ENCODE measurements at regions not wholly inside any gene's neighbourhood (a gene's known extent, or its start where the extent isn't known, plus 50 kb on each side); places are given as distances from the start of the nearest gene placed in this dataset.

GRCh38 chr3:54047568-54047967 lies 74.8 kb upstream of the CACNA2D3 start:
- Histone ChIP-seq H3K9me3 (ENCODE audit: control insufficient read depth in 1 of 2, insufficient read depth in 1 of 2, low read depth in 1 of 2, low read length in 2 of 2) (no peaks in the 10 kb centered on the region), H3K4me2 (ENCODE audit: low read length) (no peak overlapping the region), H3K27ac (ENCODE audit: low read depth, low read length) (no peak overlapping the region), H3K9ac (ENCODE audit: low read length) (no peak overlapping the region), H3K79me2 (ENCODE audit: insufficient read depth, low read length) (no peaks in the 10 kb centered on the region), H3K9me2 (ENCODE audit: insufficient read depth) (no peaks in the 10 kb centered on the region), H2AFZ (ENCODE audit: low read depth, low read length, poor library complexity, severe bottlenecking) (no peak overlapping the region), H4K20me1 (ENCODE audit: insufficient read depth) (no peaks in the 10 kb centered on the region), H3K4me1 (ENCODE audit: control insufficient read depth in 1 of 2, insufficient read depth in 2 of 2, low read length in 2 of 2) (peaks cover 1 to 6% of the 10 kb centered on the region in 2 experiments; a peak in 1 of 4 replicates), H3K36me3 (ENCODE audit: control insufficient read depth in 1 of 2, insufficient read depth in 2 of 2, low read length in 2 of 2) (no peaks in the 10 kb centered on the region), H3K27me3 (ENCODE audit: insufficient read depth, low read length) (0 out of 2 replicates have a peak, but pooled peaks cover 10% of the 10 kb centered on the region), H3K4me3 (replicated peaks in 1 of 2; ENCODE audit: low read depth in 1 of 2, low read length in 2 of 2) (no peak overlapping the region)
- CTCF ChIA-PET = no interaction called here
- ATAC-seq (no peak), DNase-seq (ENCODE audit: low read depth, low spot score) (no peak)
- intact Hi-C loops (cut with micrococcal nuclease) = no loop called here
- RAD21 ChIA-PET (ENCODE audit: low non-redundant PET in 1 of 2, low total read pairs in 2 of 2, uncharacterized antibody in 2 of 2, unreplicated experiment in 2 of 2) = no interaction called here
- no peak for TF ChIP-seq SIN3A (IDR thresholded peaks at IDR 0.05; ENCODE audit: low read depth)
- TF ChIP-seq CTCF (IDR thresholded peaks at IDR 0.05 in 2 of 3, conservative IDR thresholded peaks at IDR 0.05 in 1 of 3; ENCODE audit: borderline replicate concordance in 1 of 3, insufficient read depth in 1 of 3, low read depth in 2 of 3, low read length in 2 of 3) = no peak
- TF ChIP-seq ATF3 (IDR thresholded peaks at IDR 0.05) = no peak
- no peak for TF ChIP-seq ZFX (IDR thresholded peaks at IDR 0.05)
- TF ChIP-seq POLR2A (IDR thresholded peaks at IDR 0.05; ENCODE audit: borderline replicate concordance, extremely low read depth, insufficient read depth, insufficient read length) = no peak
- no peak for TF ChIP-seq MAX (IDR thresholded peaks at IDR 0.05)
- no peak for TF ChIP-seq POLR2AphosphoS5 (IDR thresholded peaks at IDR 0.05; ENCODE audit: low read depth, low read length)
- no peak for TF ChIP-seq CEBPB (IDR thresholded peaks at IDR 0.05; ENCODE audit: low read depth)
- no peak for TF ChIP-seq CBX3 (IDR thresholded peaks at IDR 0.05; ENCODE audit: low read depth)
- no peak for TF ChIP-seq FOSL1 (IDR thresholded peaks at IDR 0.05; ENCODE audit: low read depth)
- no peak for TF ChIP-seq JUND (IDR thresholded peaks at IDR 0.05)
- no peak for TF ChIP-seq EZH2 (IDR thresholded peaks at IDR 0.05)
- BruUV-seq (replicated peaks) = no TSS peak
- POLR2A ChIA-PET = no interaction called here
